HCT116 (cell line): ENCODE measurements at regions not wholly inside any gene's neighbourhood (a gene's known extent, or its start where the extent isn't known, plus 50 kb on each side); places are given as distances from the start of the nearest gene placed in this dataset.

Experiments
- ATAC-seq: fragments of 200-7000 bp; cut with Tn5 transposase; 2 replicates; pipeline ENCODE4 v1.9.1; 2020; ENCODE audit warnings: mild to moderate bottlenecking, moderate library complexity
- BruUV-seq: library from RNA; stranded (reverse); fragments of 400-500 nt; replicated peaks from 2 replicates; lab custom pipeline; 2021; lab: Mats Ljungman, UMichigan
- CTCF ChIA-PET: fragments of 300-600 bp; sonication (Branson Sonifier 250); formaldehyde crosslinking; loops from one replicate; lab custom pipeline; 2021; ENCODE audit warnings: antibody characterized with exemption; lab: Charles Lee
- POLR2A ChIA-PET: fragments of 300-600, 350-600 bp; sonication (Branson Sonifier 250); formaldehyde crosslinking; loops from one replicate; lab custom pipeline; 2021; ENCODE audit warnings: antibody characterized with exemption; lab: Charles Lee
- RAD21 ChIA-PET, 2 experiments: fragments of 300-600 bp; sonication (Branson Sonifier 250); formaldehyde crosslinking; loops; one replicate each; lab custom pipeline; 2023; ENCODE audit warnings: low total read pairs in 2 of 2; ENCODE audit not compliant: uncharacterized antibody in 2 of 2, unreplicated experiment in 2 of 2, low non-redundant PET in 1 of 2; lab: Charles Lee
- DNase-seq: peaks from one replicate; pipeline ENCODE4 v3.0.0-alpha.2; 2010; ENCODE audit warnings: low read depth, low spot score
- H2AFZ ChIP-seq: fragments of 200-600 bp; shearing (Covaris generic), sonication (generic); 2 replicates; pipeline ENCODE4 v1.6.1; 2017; ENCODE audit warnings: low read depth, mixed run types, mixed read lengths, antibody characterized with exemption, low read length; ENCODE audit not compliant: poor library complexity, severe bottlenecking
- H3K27ac ChIP-seq: 2 replicates; pipeline ENCODE4 v1.5.1; 2012; ENCODE audit warnings: low read depth, low read length
- H3K27me3 ChIP-seq: fragments of 200-600 bp; sonication (generic); 2 replicates; pipeline ENCODE4 v1.6.1; 2016; ENCODE audit warnings: mixed run types, low read length, mixed read lengths; ENCODE audit not compliant: insufficient read depth
- H3K36me3 ChIP-seq, 2 experiments: fragments of 200-500 bp in 1 of 2; fragments of 200-600 bp in 1 of 2; sonication (Bioruptor generic) in 1 of 2; sonication (generic) in 1 of 2; 2 replicates each; pipeline versions ENCODE4 v1.5.1 to v1.6.1; 2014 to 2016; ENCODE audit warnings: low read length in 2 of 2, inconsistent platforms in 1 of 2, mixed read lengths in 1 of 2, mixed run types in 1 of 2; ENCODE audit not compliant: insufficient read depth in 2 of 2, control insufficient read depth in 1 of 2
- H3K4me1 ChIP-seq, 2 experiments: fragments of 200-600 bp in 1 of 2; sonication (generic) in 1 of 2; 2 replicates each; pipeline versions ENCODE4 v1.5.1 to v1.6.1; 2012 to 2017; ENCODE audit warnings: low read length in 2 of 2, inconsistent platforms in 1 of 2, mild to moderate bottlenecking in 1 of 2, mixed read lengths in 1 of 2, mixed run types in 1 of 2, moderate library complexity in 1 of 2; ENCODE audit not compliant: insufficient read depth in 2 of 2, control insufficient read depth in 1 of 2
- H3K4me2 ChIP-seq: fragments of 200-600 bp; sonication (generic); 2 replicates; pipeline ENCODE4 v1.6.1; 2017; ENCODE audit warnings: mixed run types, low read length, mixed read lengths
- H3K4me3 ChIP-seq, 2 experiments: fragments of 200-600 bp in 1 of 2; sonication (generic) in 1 of 2; replicated peaks in 1 of 2; 2 replicates each; pipeline ENCODE4 v1.5.1; 2011 to 2016; ENCODE audit warnings: low read length in 2 of 2, control low read depth in 1 of 2, low read depth in 1 of 2, mild to moderate bottlenecking in 1 of 2, mixed read lengths in 1 of 2, mixed run types in 1 of 2
- H3K79me2 ChIP-seq: fragments of 200-600 bp; sonication (generic); 2 replicates; pipeline ENCODE4 v1.6.1; 2017; ENCODE audit warnings: mild to moderate bottlenecking, mixed run types, low read length, moderate library complexity, mixed read lengths; ENCODE audit not compliant: insufficient read depth
- H3K9ac ChIP-seq: fragments of 200-600 bp; sonication (generic); 2 replicates; pipeline ENCODE4 v1.6.1; 2016; ENCODE audit warnings: low read length, mixed read lengths
- H3K9me2 ChIP-seq: fragments of 200-600 bp; sonication (generic), shearing (Covaris generic); 2 replicates; pipeline ENCODE4 v1.6.1; 2017; ENCODE audit warnings: mixed run types, mild to moderate bottlenecking, moderate library complexity; ENCODE audit not compliant: insufficient read depth
- H3K9me3 ChIP-seq, 2 experiments: fragments of 200-500 bp in 1 of 2; fragments of 200-600 bp in 1 of 2; sonication (Bioruptor generic) in 1 of 2; sonication (generic) in 1 of 2; 2 replicates each; pipeline ENCODE4 v1.6.1; 2014 to 2017; ENCODE audit warnings: low read length in 2 of 2, mixed read lengths in 2 of 2, inconsistent platforms in 1 of 2, low read depth in 1 of 2, mild to moderate bottlenecking in 1 of 2, mixed run types in 1 of 2, moderate library complexity in 1 of 2; ENCODE audit not compliant: control insufficient read depth in 1 of 2, insufficient read depth in 1 of 2
- H4K20me1 ChIP-seq: fragments of 200-600 bp; sonication (generic), shearing (Covaris generic); 2 replicates; pipeline ENCODE4 v1.6.1; 2017; ENCODE audit warnings: mixed run types, mild to moderate bottlenecking, moderate library complexity; ENCODE audit not compliant: insufficient read depth
- RAD21 ChIP-seq: IDR thresholded peaks from 2 replicates; pipeline ENCODE4 v1.6.1; 2012; ENCODE audit warnings: low read depth, mild to moderate bottlenecking
- intact Hi-C: fragments of 100-400 bp; cut with micrococcal nuclease; formaldehyde crosslinking; loops from 2 replicates; pipeline ENCODE4 v1.10.0; 2022
- TF ChIP-seq, protein P1 (sequence below), 3 experiments: fragments of 200-600 bp in 1 of 3; sonication (generic) in 1 of 3; IDR thresholded peaks in 2 of 3; conservative IDR thresholded peaks in 1 of 3; 2 replicates each; pipeline ENCODE4 v1.5.1; 2012 to 2017; ENCODE audit warnings: low read depth in 2 of 3, low read length in 2 of 3, antibody characterized with exemption in 1 of 3, borderline replicate concordance in 1 of 3, control low read depth in 1 of 3, mild to moderate bottlenecking in 1 of 3, mixed read lengths in 1 of 3, mixed run types in 1 of 3, moderate library complexity in 1 of 3; ENCODE audit not compliant: insufficient read depth in 1 of 3
- TF ChIP-seq, protein P2 (sequence below): IDR thresholded peaks from 2 replicates; pipeline ENCODE4 v1.6.1; 2012

DNA sequence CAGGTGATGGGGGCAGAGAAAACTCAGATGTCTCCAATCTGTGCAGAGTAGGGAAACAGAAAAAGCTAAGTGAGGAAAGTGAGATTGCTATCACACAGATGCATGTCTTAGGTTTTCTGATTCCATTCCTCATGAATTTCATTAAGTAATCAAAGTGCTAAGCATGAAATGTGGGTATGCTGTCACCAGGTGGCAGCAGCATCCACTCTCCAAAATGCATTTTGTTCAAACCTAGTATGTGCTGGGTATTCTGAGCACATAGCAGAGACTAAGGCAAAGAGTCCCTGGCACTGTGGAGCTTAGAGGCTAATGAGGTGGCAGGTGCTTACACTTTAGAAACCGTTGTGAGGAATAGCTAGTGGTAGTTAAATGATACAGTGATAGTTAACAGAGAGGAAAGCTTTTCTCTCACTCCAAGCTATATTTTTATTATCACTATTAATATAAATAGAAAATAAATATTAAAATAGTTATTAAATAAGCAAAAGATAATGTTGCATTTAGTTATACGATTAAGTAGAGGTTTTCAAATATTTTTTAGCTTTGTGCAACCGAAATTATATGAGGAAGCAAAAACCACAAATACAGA, 179.5 kb downstream of the CDH26 start:
- POLR2A ChIA-PET = no interaction called here
- CTCF ChIA-PET = interaction anchor here (1.0 kb wide), 1 partner anchor 13 kb away, joined by 3 read pairs; no protein-coding TSS in a partner anchor
- TF ChIP-seq, protein P1, sequence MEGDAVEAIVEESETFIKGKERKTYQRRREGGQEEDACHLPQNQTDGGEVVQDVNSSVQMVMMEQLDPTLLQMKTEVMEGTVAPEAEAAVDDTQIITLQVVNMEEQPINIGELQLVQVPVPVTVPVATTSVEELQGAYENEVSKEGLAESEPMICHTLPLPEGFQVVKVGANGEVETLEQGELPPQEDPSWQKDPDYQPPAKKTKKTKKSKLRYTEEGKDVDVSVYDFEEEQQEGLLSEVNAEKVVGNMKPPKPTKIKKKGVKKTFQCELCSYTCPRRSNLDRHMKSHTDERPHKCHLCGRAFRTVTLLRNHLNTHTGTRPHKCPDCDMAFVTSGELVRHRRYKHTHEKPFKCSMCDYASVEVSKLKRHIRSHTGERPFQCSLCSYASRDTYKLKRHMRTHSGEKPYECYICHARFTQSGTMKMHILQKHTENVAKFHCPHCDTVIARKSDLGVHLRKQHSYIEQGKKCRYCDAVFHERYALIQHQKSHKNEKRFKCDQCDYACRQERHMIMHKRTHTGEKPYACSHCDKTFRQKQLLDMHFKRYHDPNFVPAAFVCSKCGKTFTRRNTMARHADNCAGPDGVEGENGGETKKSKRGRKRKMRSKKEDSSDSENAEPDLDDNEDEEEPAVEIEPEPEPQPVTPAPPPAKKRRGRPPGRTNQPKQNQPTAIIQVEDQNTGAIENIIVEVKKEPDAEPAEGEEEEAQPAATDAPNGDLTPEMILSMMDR (IDR thresholded peaks at IDR 0.05 in 2 of 3, conservative IDR thresholded peaks at IDR 0.05 in 1 of 3; ENCODE audit: borderline replicate concordance in 1 of 3, insufficient read depth in 1 of 3, low read depth in 2 of 3, low read length in 2 of 3) = peak in 2 of 3 experiments; percentile 51 to 69; a peak in 3 of 6 replicates
- TF ChIP-seq, protein P2, sequence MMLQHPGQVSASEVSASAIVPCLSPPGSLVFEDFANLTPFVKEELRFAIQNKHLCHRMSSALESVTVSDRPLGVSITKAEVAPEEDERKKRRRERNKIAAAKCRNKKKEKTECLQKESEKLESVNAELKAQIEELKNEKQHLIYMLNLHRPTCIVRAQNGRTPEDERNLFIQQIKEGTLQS = no peak
- TF ChIP-seq RAD21 = peak; percentile 34; the same call in 1 of the 2 replicates
- intact Hi-C loops = no loop called here
- DNase-seq (peak; percentile 0), ATAC-seq (peak; percentile 67)
- Histone ChIP-seq H3K79me2 (no peaks in the 10 kb centered on the region), H3K4me2 (no peak overlapping the region), H3K27me3 (no peaks in the 10 kb centered on the region), H4K20me1 (no peaks in the 10 kb centered on the region), H3K9ac (no peak overlapping the region), H2AFZ (no peak overlapping the region), H3K4me3 (no peak overlapping the region), H3K9me3 (no peaks in the 10 kb centered on the region), H3K27ac (no peak overlapping the region), H3K4me1 (no peaks in the 10 kb centered on the region), H3K9me2 (no peaks in the 10 kb centered on the region), H3K36me3 (no peaks in the 10 kb centered on the region)
- RAD21 ChIA-PET = no interaction called here
- no TSS peak for BruUV-seq
